Posterior vena cava (tissue), 2 donors: ENCODE measurements at regions not wholly inside any gene's neighbourhood (a gene's known extent, or its start where the extent isn't known, plus 50 kb on each side); places are given as distances from the start of the nearest gene placed in this dataset.

ENCODE experiments used
- DNase-seq: peaks from one replicate; pipeline ENCODE4 v3.0.0-alpha.2; 2020; ENCODE audit warnings: low spot score
- intact Hi-C, 2 donors: fragments of 100-400 bp; cut with DNase I; formaldehyde crosslinking; loops; one replicate each; pipeline versions ENCODE4 v1.14.1 to v1.14.2; 2022 to 2023
- donor health status: DM: yes; HTN: yes; CAD: no.
- donor health status: DM: yes; HTN: yes; CAD: no.

DNA sequence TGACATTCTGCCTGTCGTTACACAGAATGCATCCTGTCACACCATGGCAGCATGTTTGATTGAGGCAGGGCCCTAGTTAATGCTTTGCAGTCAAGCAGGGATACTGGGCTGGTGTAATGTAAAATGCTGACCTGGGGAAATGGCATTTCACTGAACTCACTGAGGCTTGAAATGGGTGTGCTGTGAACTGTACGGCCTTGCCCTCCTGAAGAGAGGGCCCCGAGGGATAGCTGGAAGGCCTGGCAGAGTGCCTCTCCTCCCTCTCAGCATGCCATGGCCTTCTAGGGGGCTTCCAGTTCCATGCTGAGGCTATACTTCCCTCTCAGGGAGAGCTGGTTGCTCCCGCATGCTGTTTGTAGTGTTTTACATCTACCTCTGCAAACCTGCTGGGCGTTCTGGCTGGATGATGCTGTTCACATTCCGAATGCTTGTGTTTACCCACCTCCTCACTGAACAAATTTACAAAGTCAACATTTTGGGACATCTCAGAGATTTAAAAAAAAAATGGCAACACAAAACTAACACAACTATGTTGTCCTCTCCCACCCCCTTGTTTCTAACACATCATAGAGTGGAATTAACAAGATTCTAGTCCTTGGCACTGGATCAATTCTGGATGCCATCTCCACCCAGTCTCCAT is 416.7 kb upstream of the CADM1 start:
- intact Hi-C loops: no loop called here
- no peak for DNase-seq

- intact Hi-C loops: no loop called here
- no peak for DNase-seq
These were observed 415.9 kb upstream of the CADM1 start for GRCh38 chr11:115920092-115920461.

- intact Hi-C loops: no loop called here
These were observed 415.3 kb upstream of the CADM1 start for GRCh38 chr11:115919341-115920091.

GRCh38 chr11:115918576-115918975 is 414.4 kb upstream of the CADM1 start:
- intact Hi-C loops: no loop called here
- no peak for DNase-seq

More at GRCh38 chr11:115919341-115920091, 415.3 kb upstream of the CADM1 start:
- DNase-seq: no peak

DNA sequence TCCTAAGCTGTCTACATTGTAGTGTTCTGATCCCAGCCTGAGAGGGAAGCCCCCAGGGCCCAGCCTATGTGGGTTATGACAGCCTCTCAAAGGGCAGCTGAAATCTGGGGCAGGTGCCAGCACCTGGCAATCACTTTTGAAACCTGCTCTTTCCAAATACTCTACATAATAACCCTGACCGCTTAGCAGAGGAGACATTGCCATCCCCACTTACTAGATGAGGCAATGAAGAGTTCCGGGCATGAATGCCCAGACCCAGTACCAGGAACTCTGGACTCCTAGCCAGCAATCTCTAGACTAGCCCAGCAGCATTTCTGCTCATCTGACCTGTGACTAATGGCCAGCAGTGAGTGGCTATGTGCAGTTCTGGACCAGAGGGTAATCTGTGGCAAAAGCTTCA is 412.4 kb upstream of the CADM1 start:
- intact Hi-C loops: no loop called here
- no peak for DNase-seq

GRCh38 chr11:115912484-115912945 is 408.3 kb upstream of the CADM1 start:
- intact Hi-C loops: no loop called here

GRCh38 chr11:115911613-115912346 is 407.6 kb upstream of the CADM1 start:
- DNase-seq: no peak
- intact Hi-C loops: no loop called here

More at GRCh38 chr11:115912484-115912945, 408.3 kb upstream of the CADM1 start:
- DNase-seq: no peak

- intact Hi-C loops: no loop called here
- DNase-seq: no peak
These were observed 406.2 kb upstream of the CADM1 start for GRCh38 chr11:115910379-115910778.

DNA sequence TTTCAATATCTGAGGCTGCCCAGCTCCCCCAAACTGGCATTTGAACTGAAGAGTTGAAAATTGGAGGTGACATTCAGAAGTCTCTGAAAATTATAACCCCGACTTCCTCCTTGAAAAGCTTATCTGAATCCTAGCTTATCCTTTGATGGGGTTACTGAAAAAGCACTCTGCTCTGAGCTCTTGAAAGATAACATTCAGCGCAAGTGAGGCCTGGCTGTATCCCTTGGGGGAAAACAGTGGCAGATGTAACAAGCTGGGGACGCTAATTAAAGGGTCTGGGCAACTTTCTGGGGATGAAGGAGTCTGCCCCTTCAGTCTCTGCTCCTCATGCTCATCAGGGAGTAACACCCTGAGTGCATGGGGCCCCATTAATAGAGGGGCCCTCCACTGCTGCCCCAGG is 402.0 kb upstream of the CADM1 start:
- intact Hi-C loops: no loop called here
- DNase-seq: no peak

DNA sequence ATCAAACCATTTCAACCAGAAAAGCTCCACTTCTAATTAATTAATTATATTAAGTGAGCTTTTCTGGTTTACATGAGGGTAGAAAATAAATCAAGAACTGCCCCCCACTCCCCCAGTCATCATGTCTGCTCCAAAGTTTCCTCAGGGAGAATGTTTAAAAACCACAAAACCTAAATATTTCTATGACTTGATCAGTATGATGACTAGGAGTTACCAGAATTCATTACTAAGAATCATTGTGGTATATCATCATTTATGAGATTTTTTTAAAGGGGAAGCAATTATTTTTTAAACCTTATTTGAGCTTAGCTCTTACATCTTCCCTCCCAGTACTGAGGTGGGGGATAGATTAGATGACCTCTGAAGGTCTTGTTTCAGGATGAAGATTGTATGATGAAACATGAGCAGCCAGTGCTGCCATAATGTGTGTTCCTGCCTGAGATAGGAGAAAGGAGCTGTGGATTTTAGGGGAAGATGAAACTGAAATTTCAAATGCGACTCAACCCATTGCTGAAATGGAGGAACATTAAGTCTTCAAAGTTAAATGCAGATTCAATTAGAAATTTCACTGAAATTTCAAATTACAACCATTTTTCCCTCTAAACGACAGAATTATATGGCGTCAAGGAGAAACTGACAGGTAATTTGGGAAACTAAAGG is 401.3 kb upstream of the CADM1 start:
- DNase-seq: no peak
- intact Hi-C loops: no loop called here

DNA sequence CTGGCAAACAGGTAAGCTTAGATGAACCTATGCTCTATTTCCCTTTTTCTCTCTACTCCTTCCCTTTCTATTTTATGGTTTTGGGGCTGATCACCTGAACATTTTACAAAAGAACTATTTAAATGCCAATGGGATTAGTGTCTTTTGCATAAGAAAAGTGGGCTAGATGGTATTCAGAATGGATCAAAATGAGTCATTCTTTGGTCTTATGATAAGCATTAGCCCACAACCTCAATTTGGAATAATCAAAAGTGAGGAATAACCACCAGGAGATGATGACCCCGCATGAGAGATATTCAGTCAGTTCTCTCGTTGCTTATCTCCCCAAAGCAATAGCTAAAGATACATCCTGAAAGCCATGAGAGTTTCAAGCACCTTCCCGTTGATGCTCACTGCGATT is 399.0 kb upstream of the CADM1 start:
- intact Hi-C loops: no loop called here
- DNase-seq: no peak

DNA sequence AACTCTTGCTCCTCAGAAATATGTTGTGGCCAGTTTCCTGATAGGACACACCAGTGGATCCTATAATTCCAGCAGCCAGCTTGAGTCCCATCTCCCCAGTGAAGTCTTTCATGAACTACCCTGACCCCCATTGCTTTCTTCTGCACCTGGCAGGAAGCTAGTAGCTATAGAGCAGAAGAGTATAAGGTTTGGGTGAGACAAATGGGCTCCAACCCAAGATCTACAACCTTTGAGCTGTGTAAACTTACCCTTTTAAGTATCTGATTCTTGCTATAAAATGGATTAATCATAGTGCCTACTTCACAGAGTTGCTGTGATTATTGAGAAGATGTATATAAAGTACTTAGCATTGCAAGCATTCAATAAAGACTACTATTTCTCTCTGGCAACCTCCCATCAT is 396.9 kb upstream of the CADM1 start:
- intact Hi-C loops: no loop called here
- no peak for DNase-seq

GRCh38 chr11:115900111-115900510 is 395.9 kb upstream of the CADM1 start:
- DNase-seq: no peak
- intact Hi-C loops: no loop called here

GRCh38 chr11:115897707-115898106 is 393.5 kb upstream of the CADM1 start:
- intact Hi-C loops: no loop called here
- DNase-seq: no peak

- DNase-seq: no peak
- intact Hi-C loops: no loop called here
These were observed 391.9 kb upstream of the CADM1 start for GRCh38 chr11:115896084-115896483.

DNA sequence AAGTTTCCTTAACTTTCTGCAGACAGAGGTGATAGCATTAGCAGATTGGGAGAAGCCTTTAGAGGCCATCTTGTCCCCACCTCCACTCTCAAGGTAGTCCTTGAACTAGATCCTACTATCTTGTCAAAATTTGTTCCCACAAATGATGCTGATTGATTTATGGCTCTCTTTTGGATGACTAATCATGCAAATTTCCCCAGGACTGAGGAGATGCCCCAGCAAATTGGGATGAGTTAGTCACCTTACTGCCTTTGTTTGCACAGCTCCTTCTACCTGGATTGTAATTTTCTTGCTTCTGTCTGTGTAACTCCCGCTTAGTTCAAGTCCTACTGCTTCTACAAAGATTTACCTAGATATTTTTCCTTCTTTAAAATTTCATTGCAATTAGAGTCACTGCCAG is 391.4 kb upstream of the CADM1 start:
- DNase-seq: no peak
- intact Hi-C loops: no loop called here

DNA sequence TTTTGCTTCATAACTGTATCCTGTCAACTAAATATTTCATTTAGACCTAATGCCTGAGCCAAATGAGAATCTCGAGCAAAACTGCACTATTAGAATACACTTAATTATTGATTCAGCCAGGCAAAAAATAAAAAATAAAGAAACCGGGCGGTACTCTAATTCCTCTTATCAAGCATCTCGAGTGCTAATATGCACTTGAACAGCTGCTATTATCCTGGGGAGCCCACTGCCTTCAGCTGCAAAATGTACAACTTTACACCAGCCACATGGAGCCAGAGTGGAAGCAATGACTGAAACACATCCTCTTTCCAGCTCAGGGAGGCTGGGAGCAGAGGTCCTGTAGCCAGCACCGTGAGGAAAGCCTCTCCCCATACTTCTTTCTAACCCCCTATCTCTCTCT is 390.0 kb upstream of the CADM1 start:
- intact Hi-C loops: no loop called here
- no peak for DNase-seq

DNA sequence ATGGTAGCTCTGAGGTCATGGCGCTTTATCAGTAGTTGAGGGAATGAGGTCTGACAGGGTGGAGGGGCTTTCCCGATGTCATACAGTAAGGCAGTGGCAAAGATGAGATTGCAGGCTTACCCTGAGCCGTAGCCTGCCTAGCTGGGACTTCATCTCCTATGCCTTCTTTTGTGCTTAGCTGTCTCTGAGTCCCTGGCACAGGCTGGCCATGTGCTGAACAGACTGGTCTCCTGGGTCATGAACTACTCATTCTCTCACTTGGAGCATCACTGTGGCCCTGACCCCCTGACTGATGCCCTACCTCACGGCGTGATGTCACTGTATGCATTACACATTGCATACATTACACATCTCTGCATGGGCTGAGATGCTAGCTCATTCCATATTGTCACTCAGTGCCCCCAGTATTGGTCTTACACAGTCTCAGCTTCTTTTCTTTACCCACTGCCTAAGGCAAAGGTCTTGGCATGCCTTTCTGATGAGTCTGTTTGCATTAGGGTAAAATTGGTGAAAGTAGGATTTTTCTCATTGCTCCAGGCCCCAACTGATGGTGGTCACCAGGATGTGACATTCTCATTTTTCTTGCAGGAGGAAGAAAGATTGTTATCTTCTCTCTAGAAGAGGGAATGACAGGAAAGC is 389.4 kb upstream of the CADM1 start:
- no peak for DNase-seq
- intact Hi-C loops: no loop called here

- DNase-seq: no peak
- intact Hi-C loops: no loop called here
These were observed 387.8 kb upstream of the CADM1 start for GRCh38 chr11:115892016-115892415.

DNA sequence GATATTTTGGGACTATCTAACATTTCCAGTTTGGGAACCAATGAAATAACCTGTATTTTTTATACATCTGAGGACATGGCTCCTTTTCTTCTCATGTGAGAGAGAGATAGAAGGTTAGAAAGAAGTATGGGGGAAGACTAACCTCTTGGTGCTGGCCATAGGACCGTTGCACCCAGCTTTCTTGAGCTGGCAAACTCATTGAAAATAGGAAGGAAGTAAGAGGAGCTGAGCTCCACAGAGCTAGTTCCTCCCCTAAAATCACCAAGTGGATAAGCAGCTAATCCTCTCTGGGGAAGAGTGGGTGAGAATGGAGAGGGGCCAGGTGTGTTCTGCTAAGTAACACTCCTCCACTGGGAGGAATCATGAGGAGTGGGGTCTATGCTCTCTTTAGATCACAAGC is 387.4 kb upstream of the CADM1 start:
- no peak for DNase-seq
- intact Hi-C loops: no loop called here
